HEK293 (cell line): ENCODE measurements at regions not wholly inside any gene's neighbourhood (a gene's known extent, or its start where the extent isn't known, plus 50 kb on each side); places are given as distances from the start of the nearest gene placed in this dataset.
"Not testable (repeated sequence)": the region's sequence is repeated elsewhere in the genome, so short reads cannot be mapped to it uniquely, and the experiment has no call there.

Experiments
- CTCF ChIA-PET: fragments of 350-600 bp; formaldehyde crosslinking; extraction: SDS; loops from one replicate; lab custom pipeline; 2021; ENCODE audit warnings: antibody characterized with exemption; lab: Yijun Ruan, JAX
- POLR2A ChIA-PET: fragments of 300-600 bp; formaldehyde crosslinking; extraction: SDS; loops from one replicate; lab custom pipeline; 2020; ENCODE audit warnings: antibody characterized with exemption, inconsistent platforms; lab: Yijun Ruan, JAX
- H3K27ac ChIP-seq: fragments of 200-500 bp; sonication (Bioruptor generic); 2 replicates; pipeline ENCODE4 v1.5.1; 2014; ENCODE audit warnings: low read depth, low read length, control low read depth, inconsistent platforms; ENCODE audit errors: extremely low read depth
- H3K36me3 ChIP-seq, 2 experiments: fragments of 200-500 bp in 1 of 2; sonication (Bioruptor generic) in 1 of 2; 1 replicate in 1 of 2; 2 replicates in 1 of 2; pipeline ENCODE4 v1.5.1; 2014 to 2017; ENCODE audit warnings: inconsistent platforms in 2 of 2, low read length in 2 of 2; ENCODE audit not compliant: control insufficient read depth in 2 of 2, insufficient read depth in 1 of 2
- H3K4me1 ChIP-seq: fragments of 200-500 bp; sonication (Bioruptor generic); 2 replicates; pipeline ENCODE4 v1.5.1; 2014; ENCODE audit warnings: mild to moderate bottlenecking, low read length, inconsistent platforms; ENCODE audit not compliant: control insufficient read depth, insufficient read depth
- H3K4me3 ChIP-seq: 2 replicates; pipeline ENCODE4 v1.5.1; 2011; ENCODE audit warnings: low read depth, mild to moderate bottlenecking, control low read depth, low read length, moderate library complexity
- H3K9me3 ChIP-seq: fragments of 200-500 bp; sonication (Bioruptor generic); 2 replicates; pipeline ENCODE4 v1.5.1; 2014; ENCODE audit warnings: low read depth, low read length, inconsistent platforms; ENCODE audit not compliant: control insufficient read depth, insufficient read depth
- KLF17 ChIP-seq: fragments of 450-650 bp; formaldehyde crosslinking; IDR thresholded peaks from 2 replicates; pipeline ENCODE4 v1.5.1; 2016; ENCODE audit warnings: missing biosample characterization, missing genetic modification characterization
- SETDB1 ChIP-seq: IDR thresholded peaks from one replicate; pipeline ENCODE4 v1.6.1; 2017; ENCODE audit warnings: mild to moderate bottlenecking, low read length, moderate library complexity, mixed read lengths; ENCODE audit not compliant: insufficient read length
- SP3 ChIP-seq: fragments of 450-650 bp; formaldehyde crosslinking; IDR thresholded peaks from 2 replicates; pipeline ENCODE4 v1.5.1; 2016; ENCODE audit warnings: missing biosample characterization, missing genetic modification characterization
- TRIM28 ChIP-seq: IDR thresholded peaks from 2 replicates; pipeline ENCODE4 v1.6.1; 2011; ENCODE audit warnings: low read length, control low read depth, borderline replicate concordance
- TSHZ1 ChIP-seq: fragments of 450-650 bp; formaldehyde crosslinking; IDR thresholded peaks from 2 replicates; pipeline ENCODE4 v1.5.1; 2016; ENCODE audit warnings: missing biosample characterization, missing genetic modification characterization, borderline replicate concordance
- ZBTB49 ChIP-seq: fragments of 450-650 bp; formaldehyde crosslinking; IDR thresholded peaks from 2 replicates; pipeline ENCODE4 v1.5.1; 2016; ENCODE audit warnings: missing biosample characterization, missing genetic modification characterization, low read depth
- ZFP37 ChIP-seq: fragments of 450-650 bp; formaldehyde crosslinking; IDR thresholded peaks from 2 replicates; pipeline ENCODE4 v1.5.1; 2016; ENCODE audit warnings: missing biosample characterization, missing genetic modification characterization
- ZNF140 ChIP-seq: fragments of 450-650 bp; formaldehyde crosslinking; IDR thresholded peaks from 2 replicates; pipeline ENCODE4 v1.5.1; 2016; ENCODE audit warnings: missing biosample characterization, missing genetic modification characterization
- ZNF175 ChIP-seq: fragments of 450-650 bp; formaldehyde crosslinking; IDR thresholded peaks from 2 replicates; pipeline ENCODE4 v1.5.1; 2016; ENCODE audit warnings: missing biosample characterization, missing genetic modification characterization
- ZNF18 ChIP-seq: fragments of 450-650 bp; formaldehyde crosslinking; IDR thresholded peaks from 2 replicates; pipeline ENCODE4 v1.5.1; 2016; ENCODE audit warnings: missing biosample characterization, missing genetic modification characterization
- ZNF211 ChIP-seq: fragments of 450-650 bp; formaldehyde crosslinking; IDR thresholded peaks from 2 replicates; pipeline ENCODE4 v1.5.1; 2016; ENCODE audit warnings: low read depth, missing biosample characterization, missing genetic modification characterization
- ZNF366 ChIP-seq: fragments of 450-650 bp; formaldehyde crosslinking; conservative IDR thresholded peaks from 2 replicates; pipeline ENCODE4 v1.5.1; 2016; ENCODE audit warnings: missing biosample characterization, missing genetic modification characterization
- ZNF426 ChIP-seq: fragments of 450-650 bp; formaldehyde crosslinking; IDR thresholded peaks from 2 replicates; pipeline ENCODE4 v1.5.1; 2017; ENCODE audit warnings: missing biosample characterization, missing genetic modification characterization, mild to moderate bottlenecking, inconsistent platforms, moderate library complexity
- ZNF621 ChIP-seq: fragments of 450-650 bp; formaldehyde crosslinking; IDR thresholded peaks from 2 replicates; pipeline ENCODE4 v1.5.1; 2017; ENCODE audit warnings: missing biosample characterization, missing genetic modification characterization
- ZNF670 ChIP-seq: fragments of 450-650 bp; formaldehyde crosslinking; IDR thresholded peaks from 2 replicates; pipeline ENCODE4 v1.5.1; 2016; ENCODE audit warnings: missing biosample characterization, missing genetic modification characterization, low read depth

- H3K9me3 ChIP-seq = no peaks in the 10 kb centered on the region
- no peak overlapping the region for H3K27ac ChIP-seq
- TF ChIP-seq TSHZ1 (tag by site-specific recombination) (no peak), SP3 (no peak), ZFP37 (tag by site-specific recombination) (no peak), ZNF366 (tag by site-specific recombination) (no peak)
- POLR2A ChIA-PET = no interaction called here
- CTCF ChIA-PET = no interaction called here
- no peak overlapping the region for H3K4me3 ChIP-seq
- H3K4me1 ChIP-seq = no peaks in the 10 kb centered on the region
- no peaks in the 10 kb centered on the region for H3K36me3 ChIP-seq
These were observed 688.9 kb downstream of the GBE1 start for GRCh38 chr3:81072591-81072990.

GRCh38 chr3:81068546-81068945 is 692.9 kb downstream of the GBE1 start:
- Histone ChIP-seq H3K4me1 (no peaks in the 10 kb centered on the region), H3K36me3 (no peaks in the 10 kb centered on the region), H3K4me3 (no peak overlapping the region), H3K9me3 (no peaks in the 10 kb centered on the region), H3K27ac (no peak overlapping the region)
- TF ChIP-seq ZNF426 (tag by site-specific recombination) (no peak), TRIM28 (peak; percentile 29; the same call in 1 of the 2 replicates), ZNF175 (tag by site-specific recombination) (no peak), SETDB1 (peak; percentile 91), ZNF18 (tag by site-specific recombination) (no peak)
- ChIA-PET POLR2A (no interaction called here), CTCF (no interaction called here)

GRCh38 chr3:81063896-81064295 is 697.5 kb downstream of the GBE1 start:
- H3K36me3 ChIP-seq = no peaks in the 10 kb centered on the region
- no peaks in the 10 kb centered on the region for H3K9me3 ChIP-seq
- POLR2A ChIA-PET = no interaction called here
- no peak overlapping the region for H3K27ac ChIP-seq
- H3K4me1 ChIP-seq = no peaks in the 10 kb centered on the region
- CTCF ChIA-PET = interaction anchor here (0.8 kb wide), 1 partner anchor 8 kb away, joined by 4 read pairs; no protein-coding TSS in a partner anchor
- no peak overlapping the region for H3K4me3 ChIP-seq
- no peak for TF ChIP-seq ZBTB49 (tag by site-specific recombination)
- no peak for TF ChIP-seq ZNF621 (tag by site-specific recombination)
- TF ChIP-seq ZNF670 (tag by site-specific recombination) = no peak
- TF ChIP-seq ZFP37 (tag by site-specific recombination) = no peak
- no peak for TF ChIP-seq KLF17 (tag by site-specific recombination)
- TF ChIP-seq ZNF211 (tag by site-specific recombination) = no peak
- TF ChIP-seq ZNF140 (tag by site-specific recombination) = no peak

- H3K9me3 ChIP-seq, H3K4me1 ChIP-seq, H3K4me3 ChIP-seq, POLR2A ChIA-PET, H3K36me3 ChIP-seq, H3K27ac ChIP-seq: not testable (repeated sequence)
- CTCF ChIA-PET = interaction anchor here (0.7 kb wide), 1 partner anchor 102 kb away, joined by 4 read pairs; no protein-coding TSS in a partner anchor
These were observed 710.3 kb downstream of the GBE1 start for GRCh38 chr3:81051133-81051532.
